MV-4-11 (cell line): ENCODE measurements at regions not wholly inside any gene's neighbourhood (a gene's known extent, or its start where the extent isn't known, plus 50 kb on each side); places are given as distances from the start of the nearest gene placed in this dataset.
A peak's percentile ranks its signal among the peaks of the same experiment; 100 is the strongest.

Source experiments
- DNase-seq: peaks from one replicate; lab custom pipeline; 2025; lab: John Stamatoyannopoulos, UW

GRCh38 chr7:25859412-25860274 is 292.4 kb upstream of the NFE2L3 start:
- DNase-seq = no peak

- DNase-seq = peak; percentile 52
Observed at GRCh38 chr7:25860275-25861163, 291.5 kb upstream of the NFE2L3 start.

GRCh38 chr7:25861164-25861496 is 290.9 kb upstream of the NFE2L3 start:
- DNase-seq = no peak

- DNase-seq = no peak
Observed at GRCh38 chr7:25861601-25862260, 290.3 kb upstream of the NFE2L3 start.

GRCh38 chr7:25862261-25863004 is 289.6 kb upstream of the NFE2L3 start:
- DNase-seq = peak; percentile 100

- DNase-seq = no peak
Observed at GRCh38 chr7:25863005-25863728, 288.8 kb upstream of the NFE2L3 start.

- DNase-seq = no peak
Observed at GRCh38 chr7:25863729-25864110, 288.3 kb upstream of the NFE2L3 start.

GRCh38 chr7:25864511-25864910 is 287.5 kb upstream of the NFE2L3 start:
- DNase-seq = no peak

GRCh38 chr7:25864943-25865751 is 286.9 kb upstream of the NFE2L3 start:
- DNase-seq = no peak

- DNase-seq = no peak
Observed at GRCh38 chr7:25868509-25868908, 283.5 kb upstream of the NFE2L3 start.

- DNase-seq = no peak
Observed at GRCh38 chr7:25870574-25870973, 281.4 kb upstream of the NFE2L3 start.

GRCh38 chr7:25876092-25876491 is 275.9 kb upstream of the NFE2L3 start:
- no peak for DNase-seq

GRCh38 chr7:25877802-25878789 is 273.9 kb upstream of the NFE2L3 start:
- DNase-seq = peak; percentile 54

- DNase-seq = no peak
Observed at GRCh38 chr7:25879799-25880198, 272.2 kb upstream of the NFE2L3 start.

GRCh38 chr7:25881317-25882037 is 270.5 kb upstream of the NFE2L3 start:
- DNase-seq = no peak

GRCh38 chr7:25882151-25882773 is 269.7 kb upstream of the NFE2L3 start:
- no peak for DNase-seq

GRCh38 chr7:25884265-25884828 is 267.7 kb upstream of the NFE2L3 start:
- no peak for DNase-seq
